Smooth muscle cell (in vitro differentiated cells): ENCODE measurements at regions not wholly inside any gene's neighbourhood (a gene's known extent, or its start where the extent isn't known, plus 50 kb on each side); places are given as distances from the start of the nearest gene placed in this dataset. TPM values are rescaled to one million over a fixed set of nuclear protein-coding genes. Genes with fewer than 3 reads are reported as not detected.

Experiments
- microRNA-seq: library from miRNA; unstranded; fragments of <30 nt; microRNA quantifications from one replicate; pipeline ENCODE4, GENCODE V29; 2016; ENCODE audit warnings: borderline number of aligned reads
- small RNA-seq: library from RNA; depleted of rRNA; stranded (forward); fragments of <200 nt; gene quantifications from one replicate; pipeline ENCODE3, GENCODE V24; 2014

Small RNAs in the stretch of these regions (microRNA-seq; reads per million reads assigned to microRNA genes)
- not detected for gene MIR6072

Small RNAs in the stretch of these regions (small RNA-seq; reads per million reads assigned to genes)
- gene MIR6072, result not detected
- not detected for gene RNU6-576P
- gene RNU6-889P, result not detected
